NCI-H2196 treated with DMSO at 0.1 percent for 48 hours (cell line): ENCODE measurements at regions not wholly inside any gene's neighbourhood (a gene's known extent, or its start where the extent isn't known, plus 50 kb on each side); places are given as distances from the start of the nearest gene placed in this dataset.
"Not testable (repeated sequence)": the region's sequence is repeated elsewhere in the genome, so short reads cannot be mapped to it uniquely, and the experiment has no call there.

Experiments
- DNase-seq: peaks from one replicate; lab custom pipeline; 2025; ENCODE audit not compliant: unreplicated experiment; lab: John Stamatoyannopoulos, UW

DNA sequence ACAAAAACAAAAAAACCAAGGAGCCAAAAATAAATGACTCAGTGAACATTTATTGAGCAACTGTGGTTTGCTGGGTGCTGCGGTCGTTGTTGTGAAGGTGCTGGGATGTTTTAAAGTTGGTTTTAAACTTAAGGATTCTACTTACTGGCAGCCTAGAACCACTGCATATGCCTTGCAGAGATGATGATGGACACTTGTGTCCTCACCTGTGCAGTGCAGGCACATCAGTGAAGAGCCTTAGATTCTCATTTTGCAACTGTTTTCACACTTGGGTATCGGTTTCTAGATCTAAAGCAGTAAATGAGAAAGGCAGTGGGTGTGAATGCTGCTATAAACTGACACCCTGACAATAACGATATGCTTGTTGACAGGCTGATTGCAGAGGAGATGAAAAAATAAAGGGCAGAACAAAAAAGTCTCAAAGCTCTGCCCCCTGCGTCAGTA lies 68.8 kb downstream of the UTRN start:
- no peak for DNase-seq

DNA sequence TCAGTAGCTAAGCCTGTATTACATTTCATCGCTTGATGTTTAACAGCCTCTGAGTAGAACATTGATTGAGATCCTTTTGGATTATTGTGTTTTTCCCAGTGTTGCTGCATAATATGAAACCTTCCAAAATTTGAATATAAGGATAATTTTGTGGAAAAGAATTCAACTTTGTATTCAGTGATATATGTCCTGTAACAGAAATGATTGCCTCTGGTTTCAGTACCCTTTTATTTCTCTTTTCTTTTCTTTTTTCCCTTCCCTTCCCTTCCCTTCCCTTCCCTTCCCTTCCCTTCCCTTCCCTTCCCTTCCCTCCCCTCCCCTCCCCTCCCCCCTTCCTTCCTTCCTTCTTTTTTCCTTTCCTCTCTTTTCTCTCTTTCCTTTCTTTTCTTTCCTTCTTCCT lies 74.6 kb downstream of the UTRN start:
- DNase-seq = no peak

- no peak for DNase-seq
Observed at GRCh38 chr6:144360401-144360800, 75.3 kb downstream of the UTRN start.

- no peak for DNase-seq
Observed at GRCh38 chr6:144361016-144361415, 75.9 kb downstream of the UTRN start.

- no peak for DNase-seq
Observed at GRCh38 chr6:144362042-144363018, 77.2 kb downstream of the UTRN start.

DNA sequence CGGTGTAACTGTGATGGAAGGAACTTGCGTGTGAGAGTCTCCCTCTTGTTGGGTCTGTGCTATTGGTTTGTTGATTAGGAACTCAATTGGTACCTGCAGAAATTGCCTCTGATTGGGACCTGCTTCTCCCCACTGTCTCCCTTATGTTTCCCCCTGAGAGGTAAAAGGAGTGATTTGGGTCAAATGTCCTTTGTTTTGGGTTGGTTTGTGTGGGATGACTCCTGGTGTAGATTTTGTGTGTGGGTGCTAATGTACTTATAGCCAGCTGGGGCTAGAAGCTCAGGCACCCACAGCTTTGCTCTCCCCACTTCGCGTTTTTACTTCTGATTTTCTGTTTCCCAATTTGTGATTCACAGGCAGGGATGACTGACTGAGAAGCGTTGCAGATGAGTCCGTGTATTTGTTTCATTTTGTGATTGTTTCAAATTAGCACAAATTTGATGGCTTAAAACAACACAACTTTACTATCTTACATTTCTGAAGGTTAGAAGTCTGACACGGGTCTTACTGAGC lies 79.1 kb downstream of the UTRN start:
- DNase-seq = no peak

DNA sequence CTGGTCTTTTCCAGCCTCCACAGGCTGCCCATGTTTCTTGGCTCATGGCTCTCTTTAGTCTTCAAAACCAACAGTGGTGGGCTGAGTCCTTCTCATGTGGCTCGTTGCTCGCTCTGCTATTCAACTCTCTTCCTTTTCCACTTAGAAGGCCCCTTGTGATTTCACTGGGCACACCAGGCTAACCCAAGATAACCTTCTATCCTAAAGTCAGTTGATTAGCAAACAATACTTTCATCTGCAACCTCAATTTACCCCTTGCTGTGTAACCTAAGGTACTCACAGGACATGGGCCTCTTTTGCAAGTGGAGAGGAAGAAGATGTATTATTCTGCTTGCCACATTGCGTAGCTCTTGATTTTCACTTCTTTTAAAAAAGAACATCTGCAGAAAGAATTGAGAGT lies 79.6 kb downstream of the UTRN start:
- DNase-seq = no peak

GRCh38 chr6:144365271-144365670 lies 80.1 kb downstream of the UTRN start:
- DNase-seq = no peak

GRCh38 chr6:144369696-144370095 lies 84.6 kb downstream of the UTRN start:
- not testable (repeated sequence) for DNase-seq

GRCh38 chr6:144372116-144372515 lies 87.0 kb downstream of the UTRN start:
- DNase-seq = no peak

- DNase-seq = no peak
Observed at GRCh38 chr6:144372611-144373594, 87.8 kb downstream of the UTRN start.

GRCh38 chr6:144374525-144374924 lies 89.4 kb downstream of the UTRN start:
- not testable (repeated sequence) for DNase-seq

DNA sequence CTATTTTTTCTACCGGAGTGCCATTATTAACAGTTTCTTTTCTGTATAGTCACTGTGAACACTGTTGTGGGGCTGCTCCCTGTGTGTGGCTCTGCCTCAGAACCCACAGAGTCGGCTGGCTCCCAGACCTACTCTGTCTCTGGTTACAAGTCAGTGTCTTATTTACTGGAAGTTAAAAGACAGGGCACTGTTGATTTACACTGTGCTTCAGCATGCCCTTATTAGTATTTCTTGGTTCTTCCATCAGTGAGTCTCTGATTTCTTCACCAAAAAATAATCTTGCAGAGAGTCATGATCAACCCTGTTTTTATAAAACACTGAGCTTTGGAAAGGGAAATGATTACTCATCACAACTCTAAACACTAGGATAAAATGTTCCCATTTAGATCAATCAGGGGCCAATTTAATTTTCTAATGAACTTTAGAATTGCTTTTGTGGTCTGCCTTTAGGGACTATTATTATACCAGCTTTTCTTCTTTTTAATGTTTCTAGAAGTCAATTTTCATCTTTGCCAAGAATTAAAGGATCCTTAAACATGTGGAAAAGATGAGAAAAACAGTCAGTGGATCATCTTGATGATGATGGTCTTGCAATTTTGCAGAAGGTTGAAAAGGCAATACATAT lies 92.6 kb downstream of the UTRN start:
- DNase-seq = no peak

- DNase-seq = no peak
Observed at GRCh38 chr6:144378437-144378836, 93.3 kb downstream of the UTRN start.

- no peak for DNase-seq
Observed at GRCh38 chr6:144379356-144379755, 94.2 kb downstream of the UTRN start.

GRCh38 chr6:144381499-144381898 lies 96.4 kb downstream of the UTRN start:
- not testable (repeated sequence) for DNase-seq

GRCh38 chr6:144383336-144383735 lies 98.2 kb downstream of the UTRN start:
- DNase-seq = no peak

DNA sequence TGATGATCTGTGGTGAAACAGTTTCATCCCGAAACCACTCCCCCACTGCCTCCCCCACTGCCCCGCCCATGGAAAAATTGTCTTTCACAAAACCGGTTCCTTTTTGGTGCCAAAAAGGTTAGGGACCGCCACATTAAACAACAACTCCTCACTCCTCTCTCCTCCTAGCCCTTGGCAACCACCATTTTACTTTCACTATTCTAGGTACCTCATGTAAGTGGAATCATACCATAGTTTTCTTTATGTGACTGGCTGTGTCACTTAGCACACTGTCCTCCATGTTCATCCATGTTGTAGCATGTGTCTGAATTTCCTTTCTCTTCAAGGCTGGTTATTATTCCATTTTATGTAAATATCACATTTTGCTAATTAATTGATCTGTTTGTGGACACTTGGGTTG lies 99.3 kb downstream of the UTRN start:
- no peak for DNase-seq

DNA sequence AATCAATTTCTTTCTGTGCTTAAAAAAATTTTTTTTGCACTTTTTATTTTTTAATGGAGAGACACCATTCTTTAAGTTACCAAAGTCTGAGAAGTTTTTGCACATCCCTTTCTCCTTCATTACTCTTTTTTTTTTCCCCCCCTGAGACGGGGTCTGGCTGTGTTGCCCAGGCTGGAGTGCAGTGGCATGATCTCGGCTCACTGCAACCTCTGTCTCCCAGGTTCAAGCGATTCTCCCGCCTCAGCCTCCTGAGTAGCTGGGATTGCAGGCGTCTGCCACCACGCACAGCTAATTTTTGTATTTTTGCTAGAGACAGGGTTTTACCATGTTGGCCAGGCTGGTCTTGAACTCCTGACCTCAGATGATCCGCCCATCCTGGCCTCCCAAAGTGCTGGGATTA lies 104.3 kb downstream of the UTRN start:
- DNase-seq = not testable (repeated sequence)

GRCh38 chr6:144390202-144390601 lies 105.1 kb downstream of the UTRN start:
- DNase-seq = no peak

- no peak for DNase-seq
Observed at GRCh38 chr6:144390886-144391285, 105.8 kb downstream of the UTRN start.
